HG02763 (cell line): ENCODE measurements at regions not wholly inside any gene's neighbourhood (a gene's known extent, or its start where the extent isn't known, plus 50 kb on each side); places are given as distances from the start of the nearest gene placed in this dataset.

ENCODE experiments used
- ATAC-seq: cut with Tn5 transposase; IDR thresholded peaks from one replicate; pipeline ENCODE4 v1.9.1; 2021; ENCODE audit warnings: mild to moderate bottlenecking, moderate library complexity; ENCODE audit not compliant: unreplicated experiment

DNA sequence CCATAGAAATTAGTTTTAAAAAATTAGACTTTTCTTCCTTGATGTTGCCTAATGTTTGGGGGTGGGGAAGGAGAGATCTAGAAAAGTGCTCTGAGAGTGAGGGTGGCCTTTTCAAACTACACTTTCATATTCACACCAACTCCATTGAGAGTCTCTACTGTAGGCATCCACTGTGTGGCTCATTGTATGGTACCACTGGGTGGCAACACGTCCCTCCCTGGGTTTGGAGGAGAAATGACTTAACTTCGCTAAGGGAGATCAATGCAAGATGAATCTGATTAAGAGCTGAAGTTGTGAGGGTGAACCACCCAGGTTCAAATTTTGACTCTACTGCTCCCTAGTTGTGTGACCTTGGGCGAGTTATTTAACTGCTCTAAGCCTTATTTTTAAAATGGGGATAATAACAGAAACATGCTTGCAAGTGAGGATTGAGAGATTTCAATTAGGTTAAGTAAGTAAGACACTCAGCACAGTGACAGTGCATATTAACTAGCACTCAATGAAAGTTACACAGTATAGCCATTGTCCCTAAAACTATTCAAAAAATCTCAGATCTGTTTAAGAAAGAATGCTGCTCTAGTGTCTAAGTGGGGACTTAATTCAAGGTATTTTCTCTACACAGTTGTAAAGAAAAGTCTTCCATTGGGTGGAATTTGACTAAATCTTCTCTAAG is 193.5 kb upstream of the CNR1 start:
- ATAC-seq: no peak

DNA sequence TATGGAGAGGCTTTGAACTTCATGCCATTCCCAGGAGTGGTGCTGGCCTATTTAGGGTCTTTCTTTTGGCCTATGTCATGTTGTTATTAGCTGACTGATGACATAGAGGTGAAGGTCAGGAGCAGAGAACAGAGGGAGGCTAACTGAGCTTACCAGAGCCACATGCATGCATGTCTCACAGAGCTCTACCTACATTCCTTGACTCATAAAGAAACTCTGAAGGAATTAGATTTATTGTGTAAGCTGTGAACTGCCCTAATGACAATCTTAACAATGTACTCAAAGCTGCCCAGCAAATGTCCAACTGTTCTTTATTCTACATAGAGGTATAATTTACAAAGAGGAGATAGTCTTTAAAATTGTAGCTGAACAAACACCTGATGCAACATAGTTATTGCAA is 192.7 kb upstream of the CNR1 start:
- no peak for ATAC-seq

DNA sequence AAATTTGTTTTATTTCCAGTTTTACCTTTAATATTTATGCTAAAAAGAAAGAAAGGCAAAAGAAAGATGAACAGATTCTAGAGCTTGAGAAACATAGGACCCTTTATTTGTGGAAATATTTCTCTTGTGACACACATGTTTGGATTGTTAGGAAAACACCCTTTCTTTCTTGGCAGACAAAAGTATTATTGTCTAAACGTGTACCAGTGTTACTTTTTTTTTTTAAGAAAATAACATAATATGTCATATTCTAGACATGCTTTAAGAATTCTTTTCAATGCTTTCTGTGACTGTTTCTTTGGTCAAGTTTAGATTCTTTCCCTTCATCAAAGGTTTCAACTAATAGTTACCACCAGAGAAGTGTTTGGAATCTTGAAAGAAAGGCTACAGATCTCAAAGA is 183.4 kb upstream of the CNR1 start:
- ATAC-seq: no peak

DNA sequence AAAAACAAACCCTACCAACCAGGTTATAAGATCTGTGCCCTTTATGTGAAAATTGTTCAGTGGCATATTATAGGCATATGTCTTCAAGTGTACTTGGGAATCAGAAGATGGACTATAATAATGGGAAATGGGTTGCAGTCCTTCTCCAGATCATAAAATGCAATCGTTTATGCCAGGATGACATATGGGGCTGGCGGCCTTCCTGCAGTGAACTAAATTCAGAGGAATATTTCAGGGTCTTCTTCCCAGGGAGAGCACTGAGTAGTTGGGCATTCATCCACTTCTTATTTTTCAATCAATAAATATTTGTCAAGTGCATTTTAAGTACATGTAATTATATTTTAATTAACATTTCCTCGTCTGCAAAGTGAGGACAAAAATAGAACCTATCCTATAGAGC is 176.2 kb upstream of the CNR1 start:
- no peak for ATAC-seq

DNA sequence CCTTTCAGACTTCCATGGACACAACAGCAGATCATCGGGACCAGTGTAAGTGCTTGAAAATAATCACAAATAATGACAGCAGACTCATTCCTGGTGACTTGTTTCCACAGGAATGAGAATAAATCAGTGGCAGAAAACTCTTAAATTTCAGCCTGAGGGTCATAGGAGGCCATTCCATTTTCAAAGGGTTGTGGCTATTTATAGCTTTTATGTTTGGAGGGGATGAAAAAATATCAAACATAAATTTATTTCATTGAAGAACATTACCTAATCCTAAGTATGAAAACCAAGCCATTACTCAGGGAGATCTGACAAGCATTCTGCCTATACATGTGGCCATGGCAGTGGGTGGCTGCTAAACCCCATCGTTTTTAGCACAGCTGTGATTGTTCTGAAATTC is 173.6 kb upstream of the CNR1 start:
- no peak for ATAC-seq

DNA sequence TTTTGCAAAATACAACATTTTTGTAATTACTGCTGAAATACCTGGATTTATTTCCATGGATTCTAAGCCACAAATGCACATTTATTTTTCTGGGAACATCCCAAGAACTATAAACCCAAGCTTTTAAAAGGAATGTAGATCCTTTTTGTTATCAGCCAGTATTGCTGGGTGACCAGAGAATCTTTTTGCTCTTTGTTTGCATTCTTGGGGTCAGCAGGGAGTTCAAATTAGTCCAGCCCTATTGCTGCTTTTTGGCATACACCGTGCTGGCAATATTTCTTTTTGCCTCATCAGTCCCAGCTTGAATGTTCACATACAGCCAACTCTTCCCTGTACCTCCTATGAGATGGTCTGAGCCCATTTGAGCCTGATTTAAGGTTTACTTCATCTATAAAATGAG is 155.2 kb upstream of the CNR1 start:
- ATAC-seq: no peak

DNA sequence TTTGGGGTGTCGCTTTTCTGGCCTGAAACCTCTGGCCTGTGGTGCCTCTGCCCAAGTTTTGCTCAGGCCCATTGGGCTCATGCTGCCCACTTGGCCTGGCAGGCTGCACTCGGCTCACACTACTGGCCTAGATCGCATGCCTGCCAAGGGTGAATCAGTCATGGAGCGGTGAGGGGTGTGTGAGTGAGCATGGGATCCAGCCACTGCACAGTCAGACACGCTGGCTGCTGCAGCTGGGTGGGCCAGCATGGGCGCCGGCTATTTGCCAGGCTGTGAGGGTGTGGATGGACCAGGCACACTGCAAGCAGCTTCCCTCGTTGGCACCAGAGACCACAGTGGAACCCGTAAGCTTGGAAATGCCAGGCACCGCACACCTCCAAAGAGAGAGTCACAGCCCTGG is 145.4 kb upstream of the CNR1 start:
- ATAC-seq: no peak

DNA sequence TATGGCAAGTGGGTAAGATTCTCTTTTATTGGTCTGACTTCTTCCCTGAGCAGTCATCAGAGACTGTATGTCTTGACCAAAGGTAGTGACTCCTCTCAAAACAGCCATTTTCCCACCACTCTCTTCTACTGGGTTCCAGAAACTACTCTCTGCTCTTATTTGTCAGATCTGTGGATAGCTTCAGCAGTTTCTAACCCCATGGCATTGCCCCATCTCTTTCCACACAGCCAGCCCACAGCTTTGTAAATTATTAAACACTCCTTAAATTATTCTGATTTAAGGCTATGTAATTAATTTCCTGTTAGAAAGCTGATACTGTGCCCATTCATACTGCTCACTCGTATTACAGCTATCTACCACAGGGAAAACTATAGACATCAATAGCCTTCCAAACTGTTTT is 138.4 kb upstream of the CNR1 start:
- no peak for ATAC-seq

DNA sequence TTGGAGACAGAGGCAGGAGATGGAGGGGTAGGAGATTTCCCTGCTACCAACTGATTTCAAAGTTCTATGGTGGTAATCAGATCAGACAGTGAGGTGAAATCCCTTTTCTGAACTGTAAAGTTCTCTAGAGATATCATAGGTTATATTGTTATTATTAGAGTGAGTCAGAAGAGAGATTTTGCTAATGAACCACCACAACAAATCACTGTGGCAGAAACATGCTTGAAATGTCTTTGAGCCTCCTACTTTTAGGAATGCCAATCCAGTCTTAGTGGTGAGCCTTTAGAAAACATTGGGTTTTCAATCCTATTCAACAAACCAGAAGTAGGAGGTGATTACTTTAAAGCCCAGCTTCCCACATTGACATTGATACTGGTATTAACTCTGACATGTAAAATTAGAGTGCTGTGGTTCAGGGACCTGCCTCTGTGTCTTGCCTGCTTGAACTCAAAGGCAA is 136.7 kb upstream of the CNR1 start:
- no peak for ATAC-seq

DNA sequence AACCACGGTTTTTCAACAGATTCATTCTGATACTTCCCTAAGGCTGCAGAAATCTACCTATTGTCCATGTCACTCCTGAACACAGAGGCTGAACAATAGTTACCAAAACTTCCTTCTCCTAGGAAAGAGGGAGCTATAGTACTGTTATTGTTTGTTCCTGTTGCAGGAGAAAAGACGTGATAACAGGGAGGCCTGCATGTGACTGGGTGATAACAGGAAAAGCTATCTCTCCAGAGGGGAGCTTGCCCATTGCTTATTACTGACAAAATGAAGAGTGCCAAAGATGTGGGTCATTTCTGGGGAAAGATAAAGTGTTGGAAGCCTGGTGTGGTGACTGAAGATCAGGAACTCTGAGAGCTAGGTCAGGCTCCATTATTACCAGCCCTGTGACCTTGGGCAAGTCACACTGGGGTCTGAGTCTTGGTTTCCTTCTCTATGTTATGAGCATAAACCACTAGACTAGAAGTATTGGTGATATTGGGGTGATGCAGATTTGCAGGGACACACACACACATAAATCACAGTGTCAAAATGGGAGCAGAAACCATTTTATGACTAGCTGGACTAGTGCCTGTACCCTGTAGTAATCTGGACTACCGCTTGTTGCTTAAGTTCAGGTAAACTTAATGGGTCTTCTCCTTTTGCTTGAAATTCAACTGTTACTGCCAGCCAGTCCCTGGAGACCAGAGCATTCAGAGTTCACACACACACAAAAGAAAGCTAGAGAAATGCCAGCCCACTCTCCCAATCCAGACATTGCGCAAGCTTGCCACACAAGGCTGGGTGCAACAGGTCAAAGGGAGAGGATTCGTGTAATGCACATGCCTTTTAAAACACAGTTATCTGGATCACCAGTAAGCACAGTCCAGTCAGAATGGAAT is 136.0 kb upstream of the CNR1 start:
- no peak for ATAC-seq

DNA sequence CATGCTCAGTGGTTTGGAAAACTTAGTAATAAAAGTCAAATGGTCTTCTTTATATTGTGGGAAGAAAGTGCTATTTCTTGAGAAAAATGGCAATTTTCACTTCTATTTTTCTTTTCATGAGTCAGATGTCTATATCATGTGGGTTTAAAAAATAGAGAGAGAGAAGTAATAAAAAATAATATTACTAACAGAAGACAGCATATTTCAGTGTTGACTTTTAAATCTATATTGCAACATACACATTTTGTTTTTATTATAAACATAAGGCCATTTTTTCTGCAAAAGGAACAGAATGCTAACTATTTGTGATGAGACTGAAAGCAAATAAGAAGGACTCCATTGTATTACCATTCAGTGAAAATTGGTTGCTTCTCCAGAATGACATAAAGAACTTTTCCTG is 135.1 kb upstream of the CNR1 start:
- ATAC-seq: no peak

DNA sequence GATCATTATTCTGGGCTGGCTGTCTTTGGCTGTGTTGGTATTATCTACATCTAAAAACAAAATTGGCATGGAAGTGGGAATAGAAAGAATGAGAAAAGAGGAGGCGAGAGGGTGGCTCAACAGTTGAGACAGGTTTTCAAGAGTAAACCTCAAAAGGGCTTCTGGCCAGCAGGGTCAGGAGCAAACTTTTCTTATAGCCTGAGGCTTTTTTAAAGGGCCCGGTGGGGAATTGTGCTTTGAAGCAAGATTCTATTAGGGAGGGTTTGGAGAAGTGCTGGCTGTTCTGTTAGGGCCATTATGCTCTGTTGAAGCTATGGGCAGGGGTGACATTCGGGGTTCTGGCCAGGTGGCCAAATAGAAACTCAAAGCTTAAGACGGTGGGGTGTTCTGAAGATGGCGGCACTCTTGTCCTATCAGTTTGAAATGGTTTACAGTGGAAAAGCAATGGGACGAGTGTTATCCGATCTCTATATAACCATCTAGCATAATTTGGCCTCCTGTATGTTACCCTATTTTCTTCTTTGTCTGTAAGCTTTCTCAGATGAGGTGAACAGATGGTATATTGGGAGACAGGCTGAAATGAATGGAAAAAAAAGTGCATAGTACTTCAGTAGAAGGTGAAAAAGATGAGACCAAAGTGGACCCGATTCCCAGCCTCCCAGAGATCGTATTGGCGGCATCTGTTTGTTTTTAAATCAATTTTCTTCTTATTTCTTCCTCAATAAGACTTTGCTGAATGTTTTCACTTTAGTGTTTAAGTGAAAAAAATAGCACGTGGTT is 132.1 kb upstream of the CNR1 start:
- ATAC-seq: no peak

DNA sequence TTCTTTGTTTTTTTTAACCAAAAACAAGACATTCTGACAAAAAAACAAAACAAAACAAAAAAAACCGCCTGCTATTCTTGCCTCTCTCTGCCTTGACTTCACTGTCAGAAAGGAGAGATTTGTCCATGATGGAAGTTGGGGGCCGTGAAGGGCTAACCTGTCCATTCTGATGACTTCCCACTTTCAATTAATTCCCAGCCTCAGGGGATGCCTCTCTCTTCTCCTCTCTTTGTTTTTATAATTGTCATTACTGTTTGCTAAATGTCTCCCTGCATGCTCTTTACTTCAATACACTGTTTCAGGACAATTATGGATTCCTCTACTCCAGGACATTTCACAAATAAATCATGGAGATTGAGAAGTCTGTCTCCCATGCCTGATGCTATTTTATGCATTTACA is 130.5 kb upstream of the CNR1 start:
- no peak for ATAC-seq

DNA sequence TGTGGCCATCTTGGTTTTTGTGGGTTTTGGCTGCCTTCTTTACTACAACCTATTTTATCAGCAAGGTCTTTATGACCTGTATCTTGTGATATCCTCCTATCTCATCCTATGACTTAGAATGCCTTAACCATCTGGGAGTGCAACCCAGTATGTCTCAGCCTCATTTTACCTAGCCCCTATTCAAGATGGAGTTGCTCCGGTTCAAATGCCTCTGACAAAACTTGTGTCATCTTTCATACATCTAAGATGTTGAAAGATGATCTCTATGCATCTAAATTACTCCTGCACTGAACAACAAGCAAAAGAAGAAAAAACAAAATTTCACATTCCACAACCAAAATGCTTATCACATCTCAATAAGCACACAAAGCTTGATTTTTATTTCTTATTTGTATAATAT is 129.5 kb upstream of the CNR1 start:
- ATAC-seq: no peak

DNA sequence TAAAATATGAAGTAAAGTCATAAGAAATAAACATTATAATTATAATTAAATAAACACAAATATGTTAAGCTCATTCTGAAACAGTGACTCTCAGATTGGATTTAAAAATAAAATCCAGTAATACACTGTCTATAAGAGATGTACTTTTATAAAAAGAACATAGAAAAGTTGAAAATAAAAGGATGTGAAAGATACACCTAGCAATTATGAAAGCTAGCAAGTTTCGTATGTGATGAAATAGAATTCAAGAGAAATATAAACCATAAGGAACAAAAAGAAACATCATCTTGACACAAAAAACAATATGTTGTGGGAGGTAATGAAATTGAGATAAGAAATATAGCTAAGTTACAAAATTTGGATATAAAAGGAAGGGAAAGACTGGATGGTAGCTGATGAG is 128.6 kb upstream of the CNR1 start:
- no peak for ATAC-seq

DNA sequence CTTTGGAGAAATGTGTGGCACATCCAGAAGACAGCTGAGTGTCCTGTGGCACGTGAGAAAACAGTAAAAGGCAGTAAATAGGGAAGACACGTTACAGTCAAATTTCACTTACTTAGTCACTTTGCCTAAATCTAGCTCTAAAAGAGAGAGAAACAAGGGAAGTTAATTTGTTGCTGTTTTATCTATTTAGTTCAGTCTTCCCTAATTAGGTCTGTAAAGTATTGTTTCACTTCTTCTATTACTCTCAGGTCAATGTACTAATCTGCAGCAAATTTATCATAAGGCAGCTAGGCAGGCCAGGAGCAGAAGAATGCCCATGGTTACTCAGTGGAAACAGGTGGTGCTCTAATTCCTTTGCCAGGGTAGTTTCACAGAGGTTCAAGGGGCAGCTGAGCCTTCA is 124.3 kb upstream of the CNR1 start:
- no peak for ATAC-seq

DNA sequence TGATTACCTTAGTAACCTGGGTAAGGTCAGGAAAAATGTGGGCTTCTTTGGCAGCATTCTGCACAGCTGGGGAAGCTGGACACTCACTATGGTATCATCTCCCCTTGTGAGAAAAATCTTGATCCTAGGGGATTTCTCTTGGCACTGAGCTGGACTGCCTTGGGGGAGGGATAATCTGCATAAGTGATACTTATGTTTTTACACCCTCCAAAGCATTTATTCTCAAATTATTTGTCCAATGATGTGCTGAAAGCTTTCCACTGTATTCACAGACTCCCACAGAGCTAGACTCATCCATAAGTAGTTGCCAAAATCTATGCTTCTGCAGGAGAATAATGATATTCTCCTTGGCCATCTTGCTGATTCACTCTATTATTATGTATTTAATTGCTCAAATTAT is 121.5 kb upstream of the CNR1 start:
- no peak for ATAC-seq

DNA sequence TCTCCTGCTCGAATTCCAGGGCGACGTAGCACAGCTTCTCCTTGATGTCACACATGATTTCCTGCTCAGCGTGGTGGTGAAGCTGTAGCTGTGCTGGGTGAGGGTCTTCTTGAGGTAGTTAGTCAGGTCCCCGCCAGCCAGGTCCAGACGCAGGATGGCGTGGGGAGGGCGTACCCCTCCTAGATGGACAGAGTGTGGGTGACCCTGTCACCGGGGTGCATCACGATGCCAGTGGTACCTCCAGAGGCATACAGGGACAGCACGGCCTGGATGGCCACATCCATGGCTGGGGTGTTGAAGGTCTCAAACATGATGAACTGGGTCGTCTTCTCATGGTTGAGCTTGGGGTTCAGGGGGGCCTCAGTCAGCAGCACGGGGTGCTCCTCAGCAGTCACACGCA is 110.2 kb upstream of the CNR1 start:
- no peak for ATAC-seq

DNA sequence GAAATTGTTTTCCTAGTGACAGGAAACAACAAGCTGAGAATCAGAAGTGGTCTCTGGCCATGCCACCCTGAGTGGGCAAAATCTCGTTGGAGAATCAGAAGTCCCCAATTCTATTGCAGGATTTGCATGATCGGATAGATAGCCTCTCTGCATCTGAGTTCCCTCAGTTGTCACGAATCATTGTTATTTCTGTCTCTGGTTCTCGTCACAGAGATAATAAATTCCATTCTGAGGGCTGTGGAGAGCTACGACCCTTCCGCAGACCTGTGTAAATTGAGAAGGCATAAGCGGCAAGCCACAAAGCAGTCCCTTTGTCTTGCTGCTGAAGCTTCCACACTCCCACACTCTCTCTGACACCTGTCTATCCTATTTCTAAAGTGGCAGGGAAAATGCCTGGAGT is 102.4 kb upstream of the CNR1 start:
- no peak for ATAC-seq

DNA sequence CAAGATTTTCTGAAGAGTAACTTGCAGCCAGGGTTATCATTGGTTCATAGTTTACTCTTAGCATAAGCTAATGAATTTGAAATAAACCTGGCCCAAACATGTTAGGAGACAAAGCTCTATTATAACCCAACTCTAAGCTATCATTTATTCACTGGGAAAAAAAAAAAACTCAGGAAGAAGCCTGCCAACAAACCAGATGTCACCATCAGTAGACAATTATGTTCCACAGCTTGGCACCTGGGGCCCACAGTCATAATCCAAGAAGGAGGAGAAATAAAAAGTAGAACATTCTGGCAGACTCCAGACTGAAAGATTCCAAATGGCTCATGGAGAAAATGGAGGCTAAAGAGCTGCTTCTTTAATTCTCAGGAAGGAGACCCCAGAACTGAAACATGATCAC is 100.0 kb upstream of the CNR1 start:
- ATAC-seq: no peak

DNA sequence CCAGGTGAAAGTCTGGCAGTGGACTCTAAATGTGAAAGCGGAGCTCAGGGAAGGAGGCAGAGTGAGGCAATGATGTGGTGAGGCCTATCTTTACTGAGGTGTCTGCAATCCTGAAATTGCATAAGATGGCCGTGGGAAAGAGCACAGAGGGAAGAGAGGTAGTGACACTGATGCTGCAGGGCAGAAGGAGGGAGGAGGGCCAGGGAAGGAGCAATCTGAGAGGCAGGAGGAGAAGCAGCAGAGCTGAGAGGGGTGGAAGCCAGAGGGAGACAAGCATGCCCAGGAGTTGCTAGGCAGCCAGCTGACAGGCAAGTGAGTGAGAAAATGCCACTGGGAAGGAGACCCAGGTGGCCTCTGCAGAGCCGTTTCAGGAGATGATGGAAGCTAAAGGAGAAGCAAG is 97.4 kb upstream of the CNR1 start:
- ATAC-seq: no peak

DNA sequence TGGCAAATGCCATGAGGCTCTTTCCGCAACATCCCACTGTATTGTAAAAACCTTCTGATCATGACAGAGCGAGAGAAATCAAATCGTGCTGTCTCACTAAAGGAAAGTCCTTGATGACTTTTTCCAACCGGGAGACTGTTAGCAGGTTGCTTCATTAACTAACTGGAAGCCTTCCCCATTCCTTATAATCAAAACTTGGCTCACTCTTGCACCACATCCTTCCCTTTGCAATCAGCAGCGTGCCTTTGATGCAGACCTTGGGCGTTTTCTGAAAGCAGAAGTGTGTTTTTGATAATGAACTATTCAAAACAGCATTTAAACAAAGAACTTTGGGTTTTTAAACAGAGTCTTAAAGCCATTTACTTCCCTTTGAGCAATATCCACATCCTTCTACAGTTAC is 96.2 kb upstream of the CNR1 start:
- ATAC-seq: no peak
